ENCODE measurements at regions not wholly inside any gene's neighbourhood (a gene's known extent, or its start where the extent isn't known, plus 50 kb on each side); places are given as distances from the start of the nearest gene placed in this dataset.

GRCh38 chr18:10290638-10291235 lies 163.7 kb upstream of the APCDD1 start:
- no peaks in the 10 kb centered on the region; the same call in 1 of the 2 replicates for H3K9me1 ChIP-seq (ENCODE audit: insufficient read depth, low read length)
- H3K18ac ChIP-seq (ENCODE audit: low read depth, low read length), result peak overlapping the region; percentile 17; the same call in 1 of the 2 replicates
- no peak overlapping the region for H2AK5ac ChIP-seq (ENCODE audit: low read depth, low read length)
- H2BK5ac ChIP-seq (ENCODE audit: low read depth, low read length, poor library complexity, severe bottlenecking), result no peak overlapping the region
- CTCF ChIA-PET, result interaction anchor here (1.3 kb wide), 1 partner anchor 28 kb away, joined by 5 read pairs; no protein-coding TSS in a partner anchor
- peaks cover 7% of the 10 kb centered on the region for H3K9me3 ChIP-seq (ENCODE audit: control insufficient read depth, insufficient read depth, low read length)
- H3K9ac ChIP-seq (ENCODE audit: low read depth, low read length), result no peak overlapping the region; the same call in 1 of the 2 replicates
- in situ Hi-C loops (cut with MboI; ENCODE audit: low sequenced_read_pairs), result no loop called here
- peak overlapping the region; percentile 48; the same call in 1 of the 2 replicates for H3K4ac ChIP-seq (ENCODE audit: low read depth, low read length)
- no peak overlapping the region for H4K8ac ChIP-seq (ENCODE audit: low read depth in 2 of 2, low read length in 2 of 2)
- H2AK9ac ChIP-seq (replicated peaks; ENCODE audit: low read depth, low read length, poor library complexity), result peak overlapping the region; percentile 58
- H4K20me1 ChIP-seq (ENCODE audit: insufficient read depth, low read length), result no peaks in the 10 kb centered on the region
- H3K27ac ChIP-seq (ENCODE audit: insufficient read depth, low read length), result peak overlapping the region; percentile 26; the same call in 1 of the 2 replicates
- POLR2A ChIA-PET (ENCODE audit: unreplicated experiment), result no interaction called here
- no TSS peak for BruUV-seq (replicated peaks)
- no peak overlapping the region for H2BK20ac ChIP-seq (ENCODE audit: low read depth, low read length)
- intact Hi-C loops (cut with micrococcal nuclease), result no loop called here
- dilution Hi-C loops (cut with HindIII; ENCODE audit: low sequenced_read_pairs, unreplicated experiment), result no loop called here
- H2BK15ac ChIP-seq (ENCODE audit: low read depth, low read length), result no peak overlapping the region; the same call in 2 of the 3 replicates
- H3K36me3 ChIP-seq (ENCODE audit: control insufficient read depth, insufficient read depth, low read length), result no peaks in the 10 kb centered on the region
- no peak for DNase-seq
- no peak overlapping the region for H2BK120ac ChIP-seq (ENCODE audit: low read depth, low read length)
- no peak overlapping the region for H3K4me3 ChIP-seq (ENCODE audit: insufficient read depth, low read depth, low read length)
- no peaks in the 10 kb centered on the region for H3K79me1 ChIP-seq (ENCODE audit: low read depth in 1 of 2, low read length in 2 of 2)
- H2AFZ ChIP-seq (replicated peaks; ENCODE audit: low read length, poor library complexity), result no peak overlapping the region
- H4K5ac ChIP-seq (ENCODE audit: low read depth, low read length), result peak overlapping the region; percentile 19; the same call in 1 of the 2 replicates
- peaks cover 3% of the 10 kb centered on the region; the same call in 1 of the 2 replicates for H3K4me1 ChIP-seq (ENCODE audit: control insufficient read depth, insufficient read depth, low read length)
- H3K4me2 ChIP-seq (ENCODE audit: low read depth, low read length), result no peak overlapping the region
- H4K91ac ChIP-seq (ENCODE audit: insufficient read depth, low read depth, low read length), result no peak overlapping the region
- H3K56ac ChIP-seq (ENCODE audit: extremely low read depth, insufficient read depth, low read length), result no peak overlapping the region
- 0 out of 2 replicates have a peak overlapping the region, but pooled peaks have one; percentile 17 for H3K14ac ChIP-seq (replicated peaks; ENCODE audit: low read depth, low read length)
- H3K27me3 ChIP-seq (ENCODE audit: control insufficient read depth, insufficient read depth, low read length), result peaks cover 5% of the 10 kb centered on the region
- ATAC-seq (ENCODE audit: low read depth), result no peak
- no peak overlapping the region; the same call in 1 of the 2 replicates for H3K23ac ChIP-seq (ENCODE audit: low read depth, low read length)
- TF ChIP-seq BHLHE40 (IDR thresholded peaks at IDR 0.05; ENCODE audit: low read depth, low read length) (no peak), USF2 (IDR thresholded peaks at IDR 0.05; ENCODE audit: low read depth, low read length) (peak; percentile 66; the same call in 1 of the 2 replicates)
- WGBS, 2 experiments (ENCODE audit: extremely low coverage in 2 of 2, insufficient read length in 1 of 2), result 91% methylated on average over 8 of the region's 11 CpGs; no CpG with 5 or more reads in 1 of the 2 experiments

Measured in IMR-90 (cell line).